Glomerular endothelial cell (primary cell): ENCODE measurements at regions not wholly inside any gene's neighbourhood (a gene's known extent, or its start where the extent isn't known, plus 50 kb on each side); places are given as distances from the start of the nearest gene placed in this dataset.

Experiments
- DNase-seq: peaks from one replicate; pipeline ENCODE4 v3.0.0-alpha.2; 2011; ENCODE audit warnings: low read depth, low spot score; ENCODE audit errors: extremely low read depth

- no peak for DNase-seq
These were observed 183.0 kb upstream of the FOXF1 start for GRCh38 chr16:86327321-86327720.

GRCh38 chr16:86330906-86331305 lies 179.4 kb upstream of the FOXF1 start:
- no peak for DNase-seq

- DNase-seq, result no peak
These were observed 176.2 kb upstream of the FOXF1 start for GRCh38 chr16:86334079-86334635.

GRCh38 chr16:86335266-86336172 lies 174.8 kb upstream of the FOXF1 start:
- DNase-seq, result no peak

GRCh38 chr16:86337138-86337537 lies 173.2 kb upstream of the FOXF1 start:
- no peak for DNase-seq

- no peak for DNase-seq
These were observed 172.5 kb upstream of the FOXF1 start for GRCh38 chr16:86337581-86338402.

- DNase-seq, result no peak
These were observed 171.8 kb upstream of the FOXF1 start for GRCh38 chr16:86338403-86339115.

GRCh38 chr16:86342161-86342834 lies 168.0 kb upstream of the FOXF1 start:
- DNase-seq, result no peak

- DNase-seq, result peak; percentile 54
These were observed 167.1 kb upstream of the FOXF1 start for GRCh38 chr16:86343027-86343795.

- DNase-seq, result no peak
These were observed 166.3 kb upstream of the FOXF1 start for GRCh38 chr16:86343796-86344585.

- no peak for DNase-seq
These were observed 165.8 kb upstream of the FOXF1 start for GRCh38 chr16:86344586-86344871.

- no peak for DNase-seq
These were observed 165.4 kb upstream of the FOXF1 start for GRCh38 chr16:86344881-86345280.

GRCh38 chr16:86345516-86345915 lies 164.8 kb upstream of the FOXF1 start:
- no peak for DNase-seq

GRCh38 chr16:86346034-86346433 lies 164.3 kb upstream of the FOXF1 start:
- DNase-seq, result no peak

- no peak for DNase-seq
These were observed 163.2 kb upstream of the FOXF1 start for GRCh38 chr16:86347090-86347489.

GRCh38 chr16:86347916-86348555 lies 162.3 kb upstream of the FOXF1 start:
- no peak for DNase-seq

- DNase-seq, result no peak
These were observed 160.9 kb upstream of the FOXF1 start for GRCh38 chr16:86349338-86349900.

- no peak for DNase-seq
These were observed 160.0 kb upstream of the FOXF1 start for GRCh38 chr16:86350289-86350688.
